Kidney tubule cell (primary cell): ENCODE measurements at regions not wholly inside any gene's neighbourhood (a gene's known extent, or its start where the extent isn't known, plus 50 kb on each side); places are given as distances from the start of the nearest gene placed in this dataset.

ENCODE experiments used
- DNase-seq: peaks from one replicate; pipeline ENCODE4 v3.0.0-alpha.2; 2018; ENCODE audit warnings: low spot score

DNA sequence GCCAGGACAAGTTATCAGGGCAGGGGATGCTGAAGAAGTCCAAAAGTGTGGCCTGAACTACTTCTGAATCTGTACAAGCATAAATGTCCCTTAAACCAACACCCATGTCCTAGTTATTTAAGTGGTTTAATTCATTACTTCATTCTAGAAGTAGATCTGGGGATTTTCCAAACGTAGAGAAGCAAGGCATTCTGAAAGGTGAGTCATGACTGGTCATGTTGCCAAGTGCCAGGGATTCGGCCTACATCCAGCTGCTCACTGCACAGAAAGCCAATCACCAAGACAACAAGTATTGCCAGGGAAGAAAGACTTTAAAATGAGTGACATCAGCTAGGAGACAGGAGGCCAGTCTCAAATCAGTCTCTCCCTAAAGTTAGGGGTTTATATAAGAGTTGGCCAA, 396.6 kb downstream of the GABRB3 start:
- DNase-seq: no peak

DNA sequence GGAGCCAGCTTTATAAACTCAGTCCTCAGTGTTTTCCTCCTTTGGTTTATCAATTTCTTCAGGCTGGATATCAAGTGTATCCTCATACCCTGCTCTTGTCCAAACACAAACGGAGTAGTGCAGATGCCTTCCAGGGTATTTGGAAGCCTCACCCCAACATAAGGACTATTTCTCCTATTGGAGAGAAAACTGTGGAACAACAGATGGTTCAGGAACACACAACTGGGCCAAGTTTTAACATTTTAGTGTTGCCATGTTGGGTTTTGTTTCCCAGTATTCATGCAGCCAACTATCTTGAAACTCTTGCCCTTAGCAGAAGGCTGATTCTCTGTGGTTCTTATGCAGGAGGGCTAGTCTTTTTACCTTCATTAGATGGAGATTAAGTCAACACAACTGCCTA, 398.1 kb downstream of the GABRB3 start:
- no peak for DNase-seq

DNA sequence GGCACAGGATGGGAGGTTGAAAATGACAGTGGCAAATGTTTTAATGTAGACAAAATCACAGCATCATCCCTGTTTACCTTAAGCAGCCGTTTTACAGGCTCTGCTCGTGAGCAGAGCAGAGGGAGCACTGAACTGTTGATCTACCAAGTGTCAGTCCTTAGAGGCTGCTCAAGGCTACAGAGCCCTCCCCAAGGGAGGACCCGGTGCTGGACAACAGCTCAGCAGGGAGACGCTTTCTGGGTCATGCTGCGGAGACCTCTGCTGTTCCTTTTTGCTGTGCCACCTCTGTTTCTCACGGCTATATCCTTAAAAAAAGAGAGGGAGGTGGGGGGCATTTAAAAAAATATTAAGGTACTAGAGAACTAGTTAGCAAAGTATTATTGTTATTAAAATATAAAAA, 400.2 kb downstream of the GABRB3 start:
- no peak for DNase-seq

DNA sequence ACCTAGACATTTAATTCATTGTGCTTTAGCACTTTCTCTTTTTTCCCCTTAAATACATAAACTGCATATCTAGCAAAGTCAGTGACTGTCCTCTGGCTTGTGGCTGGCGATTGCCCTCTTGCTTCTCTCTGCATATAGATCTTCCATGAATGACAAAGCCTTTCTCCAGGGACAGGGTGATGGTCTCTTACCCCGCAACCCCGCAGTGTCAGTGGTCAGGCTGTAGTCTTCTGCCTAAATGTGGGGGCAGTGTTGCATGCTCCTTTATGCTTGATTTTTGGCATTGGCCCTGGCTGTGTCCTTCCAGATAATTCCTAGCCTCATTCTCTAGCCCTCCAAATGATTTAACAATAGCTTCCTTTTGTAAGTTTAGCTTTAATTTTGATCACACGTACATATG, 407.8 kb downstream of the GABRB3 start:
- no peak for DNase-seq

DNA sequence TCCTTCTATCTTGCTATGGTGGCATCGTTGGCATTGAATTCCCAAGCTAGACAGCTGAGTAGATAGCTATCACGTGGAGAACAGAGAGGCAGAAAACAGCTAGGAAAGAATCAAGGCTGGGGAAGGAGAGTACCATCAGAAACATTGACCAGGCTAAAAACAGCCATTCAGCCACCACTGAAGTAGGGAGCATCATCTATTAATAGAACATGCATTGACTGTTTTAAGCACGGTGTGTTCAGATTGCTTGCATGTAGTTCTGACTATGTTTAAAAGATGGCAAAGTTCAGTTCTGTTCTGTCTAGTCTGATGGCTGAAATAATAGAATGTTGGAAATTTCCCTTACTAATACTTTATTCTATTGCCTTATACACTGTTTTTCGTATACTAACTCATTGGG, 413.0 kb downstream of the GABRB3 start:
- no peak for DNase-seq

DNA sequence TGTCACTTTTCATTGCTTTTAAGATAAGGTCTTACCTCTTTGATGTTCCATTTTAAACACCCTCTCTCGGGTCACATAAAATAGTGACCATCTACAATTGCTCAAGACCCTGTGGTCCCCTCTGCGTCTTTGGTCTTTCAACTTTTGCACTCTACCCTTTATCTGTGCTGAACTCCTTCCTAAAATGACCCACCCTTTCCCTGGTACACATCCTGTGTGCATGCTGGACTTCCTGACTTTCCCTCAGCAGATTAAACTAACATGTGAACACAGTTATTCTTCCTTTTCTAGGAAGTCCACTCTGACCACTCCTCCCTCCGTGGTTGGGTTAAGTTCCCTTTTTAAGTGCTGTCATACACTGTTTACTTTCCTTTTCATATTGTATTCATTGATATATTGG, 414.2 kb downstream of the GABRB3 start:
- DNase-seq: no peak

DNA sequence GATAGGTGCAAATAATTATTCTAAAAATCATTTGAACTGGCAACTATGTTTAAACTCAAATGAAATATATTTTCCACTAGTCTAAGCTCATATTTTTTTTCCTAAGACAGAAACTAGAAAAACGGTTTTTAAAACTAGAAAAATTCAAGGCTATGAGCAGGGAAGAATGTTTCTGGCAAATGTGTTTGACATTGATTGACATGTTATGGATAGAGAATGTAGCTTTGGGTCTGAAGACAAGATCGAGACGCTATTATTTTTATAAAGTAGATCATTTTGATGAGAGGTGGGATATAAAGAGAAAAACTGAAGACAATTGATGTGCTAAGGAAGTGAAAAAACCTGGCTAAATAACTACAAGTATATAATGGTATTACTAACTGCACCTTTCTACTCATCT, 415.2 kb downstream of the GABRB3 start:
- DNase-seq: no peak

DNA sequence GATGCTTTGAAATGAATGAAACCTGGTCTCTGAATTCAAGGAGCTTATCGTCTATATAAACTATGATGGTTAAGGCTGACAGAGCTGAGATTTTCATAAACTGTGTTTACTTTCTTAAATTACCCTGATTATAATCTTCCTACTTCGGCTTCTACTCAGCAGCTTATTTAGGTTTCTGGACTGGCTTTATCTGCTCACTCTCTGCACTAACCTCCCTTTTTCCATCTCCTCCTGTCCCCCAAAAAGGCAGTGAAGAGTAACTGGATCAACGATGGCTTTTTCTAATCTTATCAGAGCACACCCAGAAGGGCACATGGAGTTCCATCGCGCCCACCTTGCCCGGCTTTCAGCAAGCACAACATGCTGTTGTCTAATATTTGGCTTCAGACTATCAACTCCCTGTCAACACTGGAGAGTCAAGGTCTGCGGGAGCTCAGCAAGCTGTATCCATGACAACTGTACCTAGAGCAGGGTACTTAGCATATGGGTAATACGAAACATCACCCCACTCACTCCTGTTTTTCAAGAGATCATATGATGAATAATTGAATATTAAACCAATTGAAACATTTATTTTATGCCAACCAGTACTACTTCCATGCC, 417.3 kb downstream of the GABRB3 start:
- DNase-seq: no peak

DNA sequence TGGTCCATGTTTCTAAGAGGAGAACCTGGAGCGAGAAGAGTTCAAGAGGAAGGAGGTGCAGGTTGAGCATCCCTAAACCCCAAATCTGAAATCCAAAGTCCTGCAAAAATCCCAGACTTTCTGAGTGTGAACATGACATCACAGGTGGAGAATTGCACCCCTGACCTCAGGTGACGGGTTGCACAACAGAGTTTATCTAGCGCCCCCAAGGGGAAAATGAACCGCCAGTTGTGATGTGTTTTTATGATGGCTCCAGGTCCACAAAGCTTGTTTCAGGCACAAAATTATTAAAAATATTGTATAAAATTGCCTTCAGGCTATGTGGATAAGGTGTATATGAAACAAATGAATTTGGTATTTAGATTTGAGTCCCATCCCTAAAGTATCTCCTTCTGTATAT, 420.0 kb downstream of the GABRB3 start:
- no peak for DNase-seq

DNA sequence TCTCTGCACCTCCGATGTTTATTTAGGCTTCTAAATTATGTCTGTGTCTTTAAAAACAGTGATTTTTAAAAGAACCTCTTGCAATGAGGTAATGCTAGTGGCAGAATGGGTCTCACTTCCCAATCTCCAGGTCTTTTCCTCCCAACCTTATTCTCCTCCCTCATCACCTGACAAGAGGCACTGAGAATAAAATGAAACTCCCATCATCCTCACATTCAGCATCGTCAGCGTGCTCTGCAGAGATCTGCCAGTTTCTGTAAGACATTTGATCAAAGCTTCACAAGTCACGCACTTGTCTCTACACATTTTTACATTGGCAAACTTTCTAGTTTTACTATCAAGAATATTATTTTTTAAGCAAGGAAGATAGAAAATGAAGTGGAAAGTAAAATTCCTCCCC, 420.5 kb downstream of the GABRB3 start:
- no peak for DNase-seq

DNA sequence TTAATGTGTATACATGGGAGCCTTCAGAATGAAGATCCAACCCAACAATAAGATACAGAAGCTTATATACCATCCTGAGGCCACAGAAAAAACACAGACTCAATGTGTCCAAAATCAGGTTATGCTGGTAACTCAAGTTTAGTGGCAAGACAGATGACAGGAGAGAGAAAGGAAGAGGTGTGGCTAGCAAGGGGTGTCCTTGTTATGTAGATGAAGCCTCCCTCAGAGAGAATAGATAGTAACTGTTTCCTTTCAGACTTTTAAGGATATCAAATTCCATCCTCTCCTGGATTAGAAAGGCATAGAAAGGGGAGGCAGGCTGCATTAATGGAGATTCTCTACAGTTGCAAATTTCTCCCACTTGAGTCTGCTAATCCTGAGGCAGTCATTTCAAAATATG, 447.4 kb downstream of the GABRB3 start:
- DNase-seq: no peak

DNA sequence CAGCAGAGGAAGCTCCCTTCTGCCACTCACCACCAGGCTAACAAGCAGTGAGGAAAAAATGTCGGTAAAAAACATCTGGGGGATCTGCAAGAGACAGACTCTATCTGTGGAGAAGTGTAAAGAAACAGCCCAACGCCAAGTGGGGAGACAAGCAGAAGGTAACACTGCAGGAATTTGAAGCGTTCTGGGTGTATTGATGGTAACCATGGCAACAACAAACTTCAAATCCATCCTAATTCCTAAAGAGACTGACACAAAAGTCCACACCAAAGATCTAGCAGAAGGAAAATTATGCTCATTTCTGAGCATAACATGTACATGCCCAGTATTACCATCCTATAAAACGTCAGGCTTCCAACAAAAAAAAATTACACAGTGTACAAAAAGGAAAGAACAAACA, 449.3 kb downstream of the GABRB3 start:
- DNase-seq: no peak

DNA sequence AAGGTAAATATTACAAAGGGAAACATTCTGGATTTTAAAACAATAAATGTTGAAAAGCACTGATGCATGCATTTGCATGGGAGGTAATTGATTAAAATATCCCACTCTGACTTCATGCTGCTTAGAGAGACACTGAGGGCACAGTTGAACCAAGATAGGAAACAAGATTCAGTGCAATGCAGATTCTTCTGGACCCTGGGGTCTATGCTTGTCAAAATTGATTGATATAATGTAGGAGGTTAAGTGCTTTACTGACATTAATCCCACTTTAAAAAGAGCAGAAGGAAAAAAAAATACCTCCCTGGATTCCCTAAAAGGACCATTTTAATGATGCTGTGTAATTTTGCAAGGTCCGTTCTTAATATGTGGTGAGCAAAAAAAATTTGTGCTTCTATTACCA, 454.2 kb downstream of the GABRB3 start:
- DNase-seq: no peak

DNA sequence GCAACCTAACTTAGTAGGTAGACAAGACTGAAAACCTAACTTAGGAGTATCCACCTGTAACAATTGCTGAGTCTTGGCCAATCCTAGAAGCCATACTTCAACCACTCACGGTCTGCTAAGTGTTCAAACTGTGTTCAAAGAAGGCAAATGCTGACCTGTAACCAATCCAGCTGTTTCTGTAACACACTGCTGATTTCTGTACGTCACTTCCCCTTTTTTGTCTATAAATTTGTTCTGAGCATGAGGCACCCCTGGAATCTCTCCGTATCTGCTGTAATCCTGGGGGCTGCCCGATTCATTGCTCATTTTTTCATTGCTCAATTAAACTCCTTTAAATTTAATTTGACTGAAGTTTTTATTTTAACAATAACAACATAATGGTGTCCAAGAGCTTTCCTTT, 451.4 kb upstream of the ATP10A start:
- no peak for DNase-seq

DNA sequence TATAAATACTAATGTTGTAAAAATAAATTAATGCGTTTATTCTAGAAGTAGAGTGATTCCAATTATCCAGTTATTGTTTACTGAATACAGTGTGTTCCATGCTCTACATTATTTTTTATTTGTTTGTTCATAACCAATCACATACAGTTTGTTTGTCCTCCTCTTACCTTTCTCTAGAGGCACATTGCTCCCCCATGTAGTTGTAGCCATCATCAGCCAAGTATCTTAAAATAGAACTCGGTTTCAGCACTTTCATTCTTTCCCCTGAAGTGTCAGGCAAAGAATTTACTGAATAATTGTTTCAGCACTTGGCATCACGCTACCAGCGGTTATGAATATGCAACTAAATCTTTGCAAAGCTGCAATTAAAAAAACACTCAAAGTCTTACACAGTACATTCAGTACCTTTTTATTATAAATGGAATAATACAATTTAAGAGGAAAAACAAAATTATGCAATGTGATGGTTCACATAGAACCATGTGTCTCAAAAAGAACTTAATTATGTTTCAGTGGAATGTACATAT, 448.6 kb upstream of the ATP10A start:
- no peak for DNase-seq

DNA sequence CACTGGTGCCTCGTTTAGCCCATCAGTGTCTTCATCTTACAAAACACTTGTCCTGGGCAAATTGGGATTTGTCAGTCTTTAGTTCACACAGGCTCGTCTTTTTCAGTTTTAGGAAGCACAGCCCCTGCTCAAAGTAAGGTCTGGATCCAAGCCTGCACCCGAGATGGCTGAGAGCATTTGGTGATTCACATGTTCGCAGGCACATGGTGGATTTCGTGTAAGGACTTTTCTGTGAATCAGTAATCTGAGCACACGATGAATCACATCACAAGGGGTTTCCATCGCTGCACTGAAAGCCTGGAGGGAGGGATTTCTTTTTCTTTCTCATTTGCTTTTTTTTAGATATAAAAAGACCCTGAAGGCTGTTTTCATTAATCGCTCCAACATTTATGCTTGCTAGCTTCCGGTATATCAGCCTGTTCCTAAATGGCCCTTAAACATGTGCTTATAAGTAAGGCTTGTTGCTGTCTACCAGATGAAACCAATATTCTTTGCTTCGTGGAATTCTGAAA, 435.6 kb upstream of the ATP10A start:
- DNase-seq: no peak

DNA sequence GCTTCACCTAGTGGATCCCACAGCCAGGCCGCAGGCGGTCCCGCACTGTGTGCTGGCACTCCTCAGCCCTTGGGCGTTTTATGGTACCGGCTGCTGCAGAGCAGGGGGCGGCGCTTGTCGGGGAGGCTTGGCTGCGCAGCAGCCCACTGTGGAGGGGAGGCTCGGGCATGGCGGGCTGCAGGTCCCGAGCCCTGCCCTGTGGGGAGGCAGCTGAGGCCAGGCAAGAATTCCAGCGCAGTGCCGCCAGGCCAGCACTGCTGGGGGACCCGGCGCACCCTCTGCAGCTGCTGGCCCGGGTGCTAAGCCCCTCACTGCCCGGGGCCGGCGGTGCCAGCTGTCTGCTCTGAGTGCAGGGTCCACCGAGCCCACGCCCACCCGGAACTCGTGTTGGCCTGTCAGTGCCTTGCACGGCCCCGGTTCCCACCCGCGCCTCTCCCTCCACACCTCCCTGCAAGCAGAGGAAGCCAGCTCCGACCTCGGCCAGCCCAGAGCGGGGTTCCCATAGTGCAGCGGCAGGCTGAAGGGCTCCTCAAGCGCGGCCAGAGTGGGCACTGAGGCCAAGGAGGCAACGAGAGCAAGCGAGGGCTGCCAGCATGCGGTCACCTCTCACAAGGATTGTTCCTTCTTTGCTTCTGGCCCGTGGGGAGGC, 435.0 kb upstream of the ATP10A start:
- no peak for DNase-seq

DNA sequence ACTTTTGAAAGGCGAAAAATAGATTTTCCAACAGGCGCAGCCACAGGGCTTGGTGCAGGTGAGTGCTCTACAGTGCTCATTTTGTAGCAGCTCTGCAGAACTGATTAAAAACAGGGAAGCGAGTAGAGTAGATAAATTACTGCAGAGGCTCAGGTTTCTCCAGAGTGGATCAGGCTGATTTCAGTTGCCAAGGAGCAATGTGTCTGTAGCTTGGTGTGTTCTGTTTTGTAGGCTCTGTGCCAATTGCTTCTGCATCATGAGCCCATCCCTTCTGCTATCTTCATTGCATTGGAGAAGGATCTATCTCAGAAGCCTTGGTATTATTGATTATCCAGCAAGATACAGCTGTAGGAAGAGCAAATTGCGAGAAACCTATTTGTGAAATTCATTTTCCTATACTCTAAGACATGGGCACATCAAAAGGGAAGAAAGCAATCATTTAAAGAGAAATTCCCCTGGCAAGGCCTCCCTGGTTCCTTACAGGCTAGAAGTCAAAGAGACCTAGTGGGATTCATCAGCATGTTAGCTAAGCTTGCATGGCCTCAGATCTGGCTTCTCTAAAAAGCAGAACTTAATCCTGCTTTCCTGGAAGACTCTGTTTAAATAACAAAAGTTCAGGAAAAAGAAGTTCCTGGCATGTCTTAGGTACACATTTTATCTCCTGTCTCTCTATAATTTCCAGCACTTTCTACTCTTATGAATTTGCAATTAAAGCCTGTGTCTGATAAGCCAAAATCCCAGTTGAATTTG, 432.4 kb upstream of the ATP10A start:
- no peak for DNase-seq

DNA sequence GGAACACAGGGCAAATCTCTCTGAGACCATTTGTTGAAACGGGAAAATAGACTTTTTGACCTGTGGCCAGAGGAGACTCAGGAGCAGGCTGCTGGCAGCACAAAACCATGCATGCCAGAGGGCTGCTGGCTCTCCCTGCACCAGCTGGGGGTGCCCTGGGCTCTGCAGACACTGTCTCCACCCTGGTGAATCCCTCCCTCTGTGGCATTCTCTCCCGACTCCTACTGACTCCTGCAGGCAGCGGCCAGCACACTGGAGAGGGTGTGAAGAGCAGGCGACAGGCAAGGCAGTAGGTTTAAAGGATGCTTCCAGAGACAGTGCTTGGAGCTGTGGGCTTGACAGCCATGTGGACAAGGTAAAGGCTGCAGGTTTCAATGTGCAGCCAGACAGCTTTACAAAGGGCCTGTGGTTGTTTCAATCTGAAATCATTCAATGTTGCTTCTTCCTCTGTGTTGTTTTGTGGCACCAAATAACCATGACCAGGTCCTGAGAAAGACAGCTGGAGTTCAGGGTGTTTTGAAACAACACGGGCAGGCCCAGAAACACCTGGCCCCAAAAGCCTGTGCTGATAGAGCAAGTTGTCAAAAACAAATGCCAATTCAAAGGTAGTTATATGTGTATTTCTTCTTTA, 431.0 kb upstream of the ATP10A start:
- no peak for DNase-seq

DNA sequence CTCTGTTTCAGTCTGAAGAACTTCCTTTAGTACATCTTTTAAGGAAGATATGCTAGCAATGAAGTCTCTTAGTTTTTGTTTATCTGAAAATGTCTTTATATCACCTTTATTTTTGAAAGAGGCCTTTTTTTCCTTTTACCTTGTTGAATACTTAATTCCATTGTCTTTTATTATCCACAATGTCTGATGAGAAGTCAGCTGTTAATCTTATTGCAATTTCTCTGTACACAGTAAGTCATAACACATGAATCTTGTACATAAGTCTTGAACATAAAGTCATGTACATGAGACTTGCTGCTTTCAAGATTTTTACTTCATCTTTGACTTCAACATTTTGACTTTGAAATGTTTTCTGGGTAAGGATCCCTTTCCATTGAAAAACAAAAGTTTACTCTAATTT, 424.3 kb upstream of the ATP10A start:
- DNase-seq: no peak

DNA sequence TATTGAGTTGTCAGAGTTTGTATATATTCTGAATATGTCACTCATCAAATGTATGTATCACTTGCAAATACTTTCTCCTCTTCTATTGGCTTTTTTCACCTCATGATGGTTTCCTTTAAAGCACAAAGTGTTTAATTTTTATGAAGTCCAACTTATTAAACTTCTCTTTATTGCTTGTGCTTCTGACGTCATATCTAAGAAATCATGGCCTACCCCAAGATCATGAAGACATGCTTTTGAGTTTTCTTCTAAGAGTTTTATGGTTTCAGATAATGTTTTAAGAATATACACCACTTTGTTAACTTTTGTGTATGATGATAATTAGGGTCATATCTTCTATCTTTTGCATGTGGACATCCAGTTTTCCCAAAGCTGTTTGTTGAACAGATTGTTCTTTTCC, 417.2 kb upstream of the ATP10A start:
- DNase-seq: no peak

DNA sequence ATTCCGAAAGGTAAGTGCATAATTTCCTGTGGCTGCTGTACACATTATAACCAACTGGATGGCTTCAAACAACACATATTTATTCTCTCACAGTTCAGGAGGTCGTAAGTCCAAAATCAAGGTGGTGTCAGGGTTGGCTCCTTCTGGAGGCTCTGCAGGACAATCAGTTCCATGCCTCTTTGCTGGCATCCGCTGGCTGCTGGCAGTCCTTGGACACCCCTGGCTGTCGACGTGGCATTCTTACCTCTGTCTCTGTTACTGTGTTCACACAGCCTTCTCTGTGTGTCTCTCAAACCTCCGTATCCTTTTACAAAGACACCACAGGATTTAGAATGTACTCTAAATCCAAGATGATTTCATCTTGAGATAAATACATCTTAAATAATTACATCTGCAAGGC, 398.8 kb upstream of the ATP10A start:
- DNase-seq: no peak

DNA sequence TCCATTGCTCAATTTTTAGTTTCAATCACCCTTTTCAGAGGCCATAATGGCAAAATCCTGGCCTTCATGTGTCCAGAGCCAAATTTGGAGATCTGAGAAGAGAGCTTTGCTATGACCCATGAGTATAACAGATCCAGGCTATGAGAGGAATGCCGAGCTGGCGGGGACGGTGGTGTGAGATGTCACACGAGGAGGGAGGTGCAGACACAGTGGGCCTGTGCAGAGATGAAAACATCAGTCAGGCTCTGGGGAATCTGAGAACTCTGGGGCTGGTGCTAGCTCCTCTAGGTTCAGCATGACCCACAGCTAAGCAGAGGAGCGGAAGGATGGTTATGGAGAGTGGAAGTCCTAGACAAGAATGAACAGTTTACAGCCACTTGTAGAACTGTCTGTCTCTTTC, 398.3 kb upstream of the ATP10A start:
- DNase-seq: no peak
